ENCODE measurements at regions not wholly inside any gene's neighbourhood (a gene's known extent, or its start where the extent isn't known, plus 50 kb on each side); places are given as distances from the start of the nearest gene placed in this dataset.

- peaks cover 0 to 10% (median 3%) of the 10 kb centered on the region in 5 donors for H3K27me3 Mint-ChIP-seq
Observed at GRCh38 chr12:90274407-90274806, 565.8 kb upstream of the ATP2B1 start.

DNA sequence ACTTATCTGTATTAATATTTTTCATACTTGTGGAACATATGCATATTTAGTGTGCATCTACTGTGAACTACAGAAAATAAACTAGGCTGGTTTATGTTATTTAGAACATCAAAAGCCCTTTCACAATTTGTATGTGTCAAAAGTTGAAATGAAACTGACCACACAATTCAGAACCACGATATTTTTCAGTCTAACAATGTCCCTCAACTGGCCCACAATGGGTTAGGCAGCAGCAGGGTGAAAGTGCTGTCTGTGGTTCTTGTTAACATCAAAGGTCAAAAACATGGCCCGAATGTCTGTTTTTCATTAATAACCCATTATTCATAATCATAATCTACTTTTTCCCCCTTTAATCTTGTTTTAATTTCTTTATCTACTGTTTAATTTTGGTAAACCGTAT is 559.9 kb upstream of the ATP2B1 start:
- no peaks in the 10 kb centered on the region for H3K36me3 ChIP-seq (ENCODE audit: control insufficient read depth in 2 of 3, insufficient read depth in 3 of 3, low read length in 3 of 3)
- no peak overlapping the region for H3K4me3 ChIP-seq (ENCODE audit: low read length)
- no peak overlapping the region for H3K27ac ChIP-seq (ENCODE audit: low read depth, low read length)
- no peaks in the 10 kb centered on the region for H3K27me3 ChIP-seq (ENCODE audit: control insufficient read depth in 2 of 2, insufficient read depth in 2 of 2, low read length in 2 of 2)
- DNase-seq, result no peak
- ChIA-PET POLR2A (no interaction called here), CTCF (no interaction called here)
- Mint-ChIP-seq H3K27me3 (peaks cover 0 to 7% (median 0%) of the 10 kb centered on the region in 5 donors), H3K9me3 (no peaks in the 10 kb centered on the region), H3K27ac (no peak overlapping the region), H3K36me3 (no peaks in the 10 kb centered on the region), H3K4me1 (no peaks in the 10 kb centered on the region), H3K4me3 (no peak overlapping the region)
- no peaks in the 10 kb centered on the region for H3K9me3 ChIP-seq (ENCODE audit: control insufficient read depth in 2 of 3, low read length in 3 of 3)
- intact Hi-C loops (cut with micrococcal nuclease), result no loop called here
- H3K4me1 ChIP-seq (ENCODE audit: control insufficient read depth in 2 of 2, insufficient read depth in 2 of 2, low read length in 2 of 2), result no peaks in the 10 kb centered on the region
- no peak for ATAC-seq

More at GRCh38 chr12:90274407-90274806, 565.8 kb upstream of the ATP2B1 start:
- no peaks in the 10 kb centered on the region for H3K4me1 ChIP-seq (ENCODE audit: control insufficient read depth in 2 of 2, insufficient read depth in 2 of 2, low read length in 2 of 2)
- Mint-ChIP-seq H3K36me3 (no peaks in the 10 kb centered on the region), H3K27ac (no peak overlapping the region), H3K9me3 (peaks cover 0 to 1% (median 0%) of the 10 kb centered on the region in 11 donors), H3K4me1 (no peaks in the 10 kb centered on the region), H3K4me3 (no peak overlapping the region)
- no peak overlapping the region for H3K27ac ChIP-seq (ENCODE audit: low read depth, low read length)
- ATAC-seq (no peak), DNase-seq (no peak)
- ChIA-PET CTCF (no interaction called here), POLR2A (no interaction called here)
- intact Hi-C loops (cut with micrococcal nuclease), result no loop called here
- no peaks in the 10 kb centered on the region for H3K27me3 ChIP-seq (ENCODE audit: control insufficient read depth in 2 of 2, insufficient read depth in 2 of 2, low read length in 2 of 2)
- no peaks in the 10 kb centered on the region for H3K36me3 ChIP-seq (ENCODE audit: control insufficient read depth in 2 of 3, insufficient read depth in 3 of 3, low read length in 3 of 3)
- H3K4me3 ChIP-seq (ENCODE audit: low read length), result no peak overlapping the region
- H3K9me3 ChIP-seq (ENCODE audit: control insufficient read depth in 2 of 3, low read length in 3 of 3), result no peaks in the 10 kb centered on the region

DNA sequence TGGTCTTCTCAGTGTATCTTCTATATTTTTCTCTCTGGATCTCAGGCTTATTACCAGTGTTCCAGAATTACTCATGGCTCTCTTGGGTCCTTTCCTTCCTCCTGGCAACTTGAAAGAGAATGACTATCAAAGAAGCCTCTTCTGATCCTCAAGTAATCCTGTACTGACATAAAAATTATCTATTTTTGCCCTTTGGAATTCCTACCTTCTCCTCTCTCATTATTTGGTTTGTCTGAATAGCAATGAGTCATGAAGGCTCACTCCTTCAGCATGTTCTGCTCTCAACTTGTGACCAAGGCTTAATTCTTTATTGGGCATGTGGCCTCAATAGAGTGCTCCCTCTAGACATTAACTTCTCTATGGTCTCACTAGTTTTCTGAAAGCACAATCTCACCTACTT is 553.6 kb upstream of the ATP2B1 start:
- H3K4me1 ChIP-seq (ENCODE audit: control insufficient read depth in 2 of 2, insufficient read depth in 2 of 2, low read length in 2 of 2), result no peaks in the 10 kb centered on the region
- CTCF ChIA-PET, result no interaction called here
- no peaks in the 10 kb centered on the region for H3K27me3 ChIP-seq (ENCODE audit: control insufficient read depth in 2 of 2, insufficient read depth in 2 of 2, low read length in 2 of 2)
- H3K4me3 ChIP-seq (ENCODE audit: low read length), result no peak overlapping the region
- no peaks in the 10 kb centered on the region for H3K9me3 ChIP-seq (ENCODE audit: control insufficient read depth in 2 of 3, low read length in 3 of 3)
- Mint-ChIP-seq H3K9me3 (no peaks in the 10 kb centered on the region), H3K4me1 (no peaks in the 10 kb centered on the region), H3K27ac (no peak overlapping the region), H3K27me3 (peaks cover 0 to 12% (median 4%) of the 10 kb centered on the region in 5 donors), H3K36me3 (no peaks in the 10 kb centered on the region), H3K4me3 (no peak overlapping the region)
- ATAC-seq, result no peak
- no peak overlapping the region for H3K27ac ChIP-seq (ENCODE audit: low read depth, low read length)
- no peaks in the 10 kb centered on the region for H3K36me3 ChIP-seq (ENCODE audit: control insufficient read depth in 2 of 3, insufficient read depth in 3 of 3, low read length in 3 of 3)
- POLR2A ChIA-PET, result no interaction called here
- intact Hi-C loops (cut with micrococcal nuclease), result no loop called here
- no peak for DNase-seq

DNA sequence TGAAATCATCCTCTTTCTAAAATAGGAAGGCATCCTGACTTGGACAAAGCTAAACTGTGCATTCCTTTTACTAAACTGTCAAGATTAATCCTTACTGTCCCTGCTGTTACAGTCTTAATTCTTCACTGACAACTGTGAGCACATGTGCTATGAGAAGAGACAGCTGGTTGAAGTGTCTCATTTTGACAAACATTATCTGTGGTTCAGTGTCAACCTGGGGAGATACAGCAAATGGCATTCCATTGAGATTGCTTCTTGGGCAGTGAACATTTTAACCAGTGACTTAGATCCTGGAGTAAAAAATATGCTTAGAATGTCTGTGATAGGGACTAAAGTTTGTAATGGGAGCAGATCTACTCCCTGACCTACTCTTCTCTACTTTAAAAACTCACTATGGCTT is 552.6 kb upstream of the ATP2B1 start:
- no peak overlapping the region for H3K27ac Mint-ChIP-seq
- intact Hi-C loops (cut with micrococcal nuclease), result no loop called here
- ATAC-seq (no peak), DNase-seq (no peak)
- Histone ChIP-seq H3K9me3 (ENCODE audit: control insufficient read depth in 2 of 3, low read length in 3 of 3) (no peaks in the 10 kb centered on the region), H3K27me3 (ENCODE audit: control insufficient read depth in 2 of 2, insufficient read depth in 2 of 2, low read length in 2 of 2) (no peaks in the 10 kb centered on the region), H3K36me3 (ENCODE audit: control insufficient read depth in 2 of 3, insufficient read depth in 3 of 3, low read length in 3 of 3) (no peaks in the 10 kb centered on the region), H3K27ac (ENCODE audit: low read depth, low read length) (no peak overlapping the region), H3K4me3 (ENCODE audit: low read length) (no peak overlapping the region), H3K4me1 (ENCODE audit: control insufficient read depth in 2 of 2, insufficient read depth in 2 of 2, low read length in 2 of 2) (no peaks in the 10 kb centered on the region)
- H3K9me3 Mint-ChIP-seq, result no peaks in the 10 kb centered on the region
- no peaks in the 10 kb centered on the region for H3K36me3 Mint-ChIP-seq
- H3K4me3 Mint-ChIP-seq, result no peak overlapping the region
- no peaks in the 10 kb centered on the region for H3K4me1 Mint-ChIP-seq
- ChIA-PET POLR2A (no interaction called here), CTCF (no interaction called here)
- peaks cover 0 to 12% (median 4%) of the 10 kb centered on the region in 5 donors for H3K27me3 Mint-ChIP-seq

DNA sequence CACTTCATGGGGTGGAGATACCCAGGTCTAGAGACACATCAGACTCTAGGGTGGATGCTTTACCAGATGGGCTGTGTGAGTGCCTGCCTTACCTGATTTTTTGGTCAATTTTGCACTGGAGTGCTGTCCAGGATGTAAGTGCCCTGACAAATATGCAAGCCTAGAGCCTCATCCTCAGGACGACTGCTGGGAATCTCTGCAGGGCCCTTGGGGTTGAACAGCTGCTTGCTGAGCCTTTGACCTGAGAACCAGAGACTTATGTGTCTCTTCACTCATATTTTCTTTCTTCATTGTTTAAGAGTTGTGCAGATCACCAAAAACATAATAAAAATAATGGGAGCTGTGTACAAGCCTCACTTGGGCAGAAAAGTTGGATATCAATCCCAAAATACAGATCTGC is 551.5 kb upstream of the ATP2B1 start:
- intact Hi-C loops (cut with micrococcal nuclease), result no loop called here
- no peak for DNase-seq
- Histone ChIP-seq H3K9me3 (ENCODE audit: control insufficient read depth in 2 of 3, low read length in 3 of 3) (no peaks in the 10 kb centered on the region), H3K27me3 (ENCODE audit: control insufficient read depth in 2 of 2, insufficient read depth in 2 of 2, low read length in 2 of 2) (no peaks in the 10 kb centered on the region), H3K4me3 (ENCODE audit: low read length) (no peak overlapping the region), H3K36me3 (ENCODE audit: control insufficient read depth in 2 of 3, insufficient read depth in 3 of 3, low read length in 3 of 3) (no peaks in the 10 kb centered on the region), H3K4me1 (ENCODE audit: control insufficient read depth in 2 of 2, insufficient read depth in 2 of 2, low read length in 2 of 2) (no peaks in the 10 kb centered on the region), H3K27ac (ENCODE audit: low read depth, low read length) (no peak overlapping the region)
- ChIA-PET POLR2A (no interaction called here), CTCF (no interaction called here)
- no peak overlapping the region for H3K4me3 Mint-ChIP-seq
- no peak for ATAC-seq
- H3K36me3 Mint-ChIP-seq, result no peaks in the 10 kb centered on the region
- no peaks in the 10 kb centered on the region for H3K9me3 Mint-ChIP-seq
- H3K4me1 Mint-ChIP-seq, result no peaks in the 10 kb centered on the region
- peaks cover 0 to 11% (median 4%) of the 10 kb centered on the region in 5 donors for H3K27me3 Mint-ChIP-seq
- H3K27ac Mint-ChIP-seq, result no peak overlapping the region

- Mint-ChIP-seq H3K4me3 (no peak overlapping the region), H3K36me3 (no peaks in the 10 kb centered on the region), H3K27ac (no peak overlapping the region), H3K27me3 (peaks cover 0 to 10% (median 4%) of the 10 kb centered on the region in 5 donors), H3K4me1 (peaks cover 0 to 10% (median 6%) of the 10 kb centered on the region in 7 donors), H3K9me3 (no peaks in the 10 kb centered on the region)
- CTCF ChIA-PET, result no interaction called here
- intact Hi-C loops (cut with micrococcal nuclease), result no loop called here
- POLR2A ChIA-PET, result no interaction called here
- Histone ChIP-seq H3K27ac (ENCODE audit: low read depth, low read length) (no peak overlapping the region), H3K27me3 (ENCODE audit: control insufficient read depth in 2 of 2, insufficient read depth in 2 of 2, low read length in 2 of 2) (no peaks in the 10 kb centered on the region), H3K4me1 (ENCODE audit: control insufficient read depth in 2 of 2, insufficient read depth in 2 of 2, low read length in 2 of 2) (peaks cover 0 to 9% of the 10 kb centered on the region in 2 donors), H3K36me3 (ENCODE audit: control insufficient read depth in 2 of 3, insufficient read depth in 3 of 3, low read length in 3 of 3) (no peaks in the 10 kb centered on the region), H3K4me3 (ENCODE audit: low read length) (no peak overlapping the region), H3K9me3 (ENCODE audit: control insufficient read depth in 2 of 3, low read length in 3 of 3) (no peaks in the 10 kb centered on the region)
- DNase-seq (no peak), ATAC-seq (no peak)
Observed at GRCh38 chr12:90257927-90258624, 549.4 kb upstream of the ATP2B1 start.

- H3K9me3 Mint-ChIP-seq, result no peaks in the 10 kb centered on the region
- H3K4me1 Mint-ChIP-seq, result peaks cover 0 to 10% (median 6%) of the 10 kb centered on the region in 7 donors
- no peak overlapping the region for H3K27ac Mint-ChIP-seq
- no peak overlapping the region for H3K4me3 ChIP-seq (ENCODE audit: low read length)
- DNase-seq (no peak), ATAC-seq (no peak)
- no peaks in the 10 kb centered on the region for H3K36me3 ChIP-seq (ENCODE audit: control insufficient read depth in 2 of 3, insufficient read depth in 3 of 3, low read length in 3 of 3)
- no peaks in the 10 kb centered on the region for H3K9me3 ChIP-seq (ENCODE audit: control insufficient read depth in 2 of 3, low read length in 3 of 3)
- peaks cover 0 to 9% of the 10 kb centered on the region in 2 donors for H3K4me1 ChIP-seq (ENCODE audit: control insufficient read depth in 2 of 2, insufficient read depth in 2 of 2, low read length in 2 of 2)
- H3K27me3 Mint-ChIP-seq, result peaks cover 0 to 14% (median 4%) of the 10 kb centered on the region in 5 donors
- ChIA-PET CTCF (no interaction called here), POLR2A (no interaction called here)
- no peak overlapping the region for H3K27ac ChIP-seq (ENCODE audit: low read depth, low read length)
- H3K27me3 ChIP-seq (ENCODE audit: control insufficient read depth in 2 of 2, insufficient read depth in 2 of 2, low read length in 2 of 2), result no peaks in the 10 kb centered on the region
- no peak overlapping the region for H3K4me3 Mint-ChIP-seq
- intact Hi-C loops (cut with micrococcal nuclease), result loop anchor here in 1 of 2 donors (5.0 kb wide), 1 partner anchor 712 kb away; no protein-coding TSS in a partner anchor
- H3K36me3 Mint-ChIP-seq, result no peaks in the 10 kb centered on the region
Observed at GRCh38 chr12:90254796-90255195, 546.2 kb upstream of the ATP2B1 start.

All from naive thymus-derived CD4-positive, alpha-beta T cell (primary cell).